ENCODE measurements at regions not wholly inside any gene's neighbourhood (a gene's known extent, or its start where the extent isn't known, plus 50 kb on each side); places are given as distances from the start of the nearest gene placed in this dataset.

DNA sequence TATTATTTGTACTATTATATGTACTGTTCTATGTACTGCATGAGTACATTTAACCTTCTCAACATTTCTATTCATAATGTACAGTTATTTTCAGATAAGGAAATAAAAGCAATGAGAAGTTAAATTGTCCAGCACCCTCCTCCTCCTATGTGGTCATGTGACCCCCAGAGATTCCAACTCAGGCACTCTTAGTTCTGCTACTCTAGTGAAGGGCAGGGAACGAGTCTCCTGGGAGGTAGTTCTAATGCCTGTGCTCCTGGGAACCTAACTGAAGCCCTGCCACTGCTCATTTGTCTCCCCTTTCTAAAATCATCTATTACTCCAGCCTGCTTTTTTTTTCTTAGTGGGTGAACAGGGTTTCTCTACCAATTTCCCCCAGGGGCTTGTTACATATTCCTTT is 105.9 kb upstream of the GPRIN3 start:
- no peak for TF ChIP-seq EZH2 (optimal IDR thresholded peaks at IDR 0.05; ENCODE audit: low read depth, low read length)
- TF ChIP-seq, protein P1, sequence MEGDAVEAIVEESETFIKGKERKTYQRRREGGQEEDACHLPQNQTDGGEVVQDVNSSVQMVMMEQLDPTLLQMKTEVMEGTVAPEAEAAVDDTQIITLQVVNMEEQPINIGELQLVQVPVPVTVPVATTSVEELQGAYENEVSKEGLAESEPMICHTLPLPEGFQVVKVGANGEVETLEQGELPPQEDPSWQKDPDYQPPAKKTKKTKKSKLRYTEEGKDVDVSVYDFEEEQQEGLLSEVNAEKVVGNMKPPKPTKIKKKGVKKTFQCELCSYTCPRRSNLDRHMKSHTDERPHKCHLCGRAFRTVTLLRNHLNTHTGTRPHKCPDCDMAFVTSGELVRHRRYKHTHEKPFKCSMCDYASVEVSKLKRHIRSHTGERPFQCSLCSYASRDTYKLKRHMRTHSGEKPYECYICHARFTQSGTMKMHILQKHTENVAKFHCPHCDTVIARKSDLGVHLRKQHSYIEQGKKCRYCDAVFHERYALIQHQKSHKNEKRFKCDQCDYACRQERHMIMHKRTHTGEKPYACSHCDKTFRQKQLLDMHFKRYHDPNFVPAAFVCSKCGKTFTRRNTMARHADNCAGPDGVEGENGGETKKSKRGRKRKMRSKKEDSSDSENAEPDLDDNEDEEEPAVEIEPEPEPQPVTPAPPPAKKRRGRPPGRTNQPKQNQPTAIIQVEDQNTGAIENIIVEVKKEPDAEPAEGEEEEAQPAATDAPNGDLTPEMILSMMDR (IDR thresholded peaks at IDR 0.05; ENCODE audit: low read length), result no peak

All from MM.1S (cell line).